Fibroblast of lung (primary cell): ENCODE measurements at regions not wholly inside any gene's neighbourhood (a gene's known extent, or its start where the extent isn't known, plus 50 kb on each side); places are given as distances from the start of the nearest gene placed in this dataset.

ENCODE experiments used
- EZH2 ChIP-seq: IDR thresholded peaks from 2 replicates; pipeline ENCODE4 v1.5.1; 2012; ENCODE audit warnings: low read length, control low read depth, mild to moderate bottlenecking; ENCODE audit errors: missing control alignments
- TF ChIP-seq, protein P1 (sequence below), 2 donors: IDR thresholded peaks in 1 of 2; conservative IDR thresholded peaks in 1 of 2; 1 replicate in 1 of 2; 2 replicates in 1 of 2; pipeline ENCODE4 v1.5.1; 2011 to 2012; ENCODE audit warnings: low read length in 2 of 2, control low read depth in 1 of 2, inconsistent platforms in 1 of 2, low read depth in 1 of 2, mild to moderate bottlenecking in 1 of 2

DNA sequence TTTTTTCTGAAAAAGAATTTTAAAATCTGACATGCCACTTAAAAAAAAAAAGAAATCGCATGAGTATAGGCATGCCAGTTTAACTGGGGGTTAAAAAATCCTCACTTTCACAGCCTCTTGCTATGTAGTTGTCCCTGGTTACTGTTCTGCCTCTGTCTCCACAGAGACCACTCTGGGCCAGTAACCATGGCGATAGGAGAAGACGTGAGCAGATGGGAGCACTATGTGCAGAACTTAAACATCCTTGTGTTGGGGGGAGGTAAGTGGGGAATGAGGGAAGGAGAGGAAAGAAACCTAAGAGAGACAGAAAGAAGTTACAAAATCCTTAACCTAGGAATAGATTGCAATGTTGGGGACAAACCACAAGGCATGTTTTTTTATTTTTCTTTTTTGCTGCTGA, 75.9 kb upstream of the CYRIA start:
- TF ChIP-seq, protein P1, sequence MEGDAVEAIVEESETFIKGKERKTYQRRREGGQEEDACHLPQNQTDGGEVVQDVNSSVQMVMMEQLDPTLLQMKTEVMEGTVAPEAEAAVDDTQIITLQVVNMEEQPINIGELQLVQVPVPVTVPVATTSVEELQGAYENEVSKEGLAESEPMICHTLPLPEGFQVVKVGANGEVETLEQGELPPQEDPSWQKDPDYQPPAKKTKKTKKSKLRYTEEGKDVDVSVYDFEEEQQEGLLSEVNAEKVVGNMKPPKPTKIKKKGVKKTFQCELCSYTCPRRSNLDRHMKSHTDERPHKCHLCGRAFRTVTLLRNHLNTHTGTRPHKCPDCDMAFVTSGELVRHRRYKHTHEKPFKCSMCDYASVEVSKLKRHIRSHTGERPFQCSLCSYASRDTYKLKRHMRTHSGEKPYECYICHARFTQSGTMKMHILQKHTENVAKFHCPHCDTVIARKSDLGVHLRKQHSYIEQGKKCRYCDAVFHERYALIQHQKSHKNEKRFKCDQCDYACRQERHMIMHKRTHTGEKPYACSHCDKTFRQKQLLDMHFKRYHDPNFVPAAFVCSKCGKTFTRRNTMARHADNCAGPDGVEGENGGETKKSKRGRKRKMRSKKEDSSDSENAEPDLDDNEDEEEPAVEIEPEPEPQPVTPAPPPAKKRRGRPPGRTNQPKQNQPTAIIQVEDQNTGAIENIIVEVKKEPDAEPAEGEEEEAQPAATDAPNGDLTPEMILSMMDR (conservative IDR thresholded peaks at IDR 0.05 in 1 of 2, IDR thresholded peaks at IDR 0.05 in 1 of 2; ENCODE audit: low read depth in 1 of 2, low read length in 2 of 2) = no peak
- no peak for TF ChIP-seq EZH2
